AG09309 (cell line): ENCODE measurements at regions not wholly inside any gene's neighbourhood (a gene's known extent, or its start where the extent isn't known, plus 50 kb on each side); places are given as distances from the start of the nearest gene placed in this dataset.
"Not testable (repeated sequence)": the region's sequence is repeated elsewhere in the genome, so short reads cannot be mapped to it uniquely, and the experiment has no call there.

Source experiments
- DNase-seq: peaks from one replicate; pipeline ENCODE4 v3.0.0-alpha.2; 2010; ENCODE audit warnings: low read depth
- H3K4me3 ChIP-seq: 2 replicates; pipeline ENCODE4 v1.5.1; 2011; ENCODE audit warnings: mild to moderate bottlenecking, low read depth, low read length, moderate library complexity; ENCODE audit not compliant: control insufficient read depth
- CTCF ChIP-seq: IDR thresholded peaks from 2 replicates; pipeline ENCODE4 v1.5.1; 2011; ENCODE audit warnings: mild to moderate bottlenecking, low read depth, low read length, inconsistent platforms; ENCODE audit not compliant: insufficient read depth, control insufficient read depth; ENCODE audit errors: missing control alignments

GRCh38 chrX:6990552-6991193 is 156.8 kb upstream of the STS start:
- TF ChIP-seq CTCF, result no peak
- DNase-seq, result no peak
- no peak overlapping the region for H3K4me3 ChIP-seq

- no peak overlapping the region for H3K4me3 ChIP-seq
- no peak for DNase-seq
- TF ChIP-seq CTCF, result no peak
Measured at GRCh38 chrX:6989858-6990257, 157.7 kb upstream of the STS start.

- not testable (repeated sequence) for H3K4me3 ChIP-seq, DNase-seq
Measured at GRCh38 chrX:6988694-6989093, 158.8 kb upstream of the STS start.

GRCh38 chrX:6986915-6987314 is 160.6 kb upstream of the STS start:
- no peak for TF ChIP-seq CTCF
- DNase-seq, result no peak
- no peak overlapping the region for H3K4me3 ChIP-seq

- DNase-seq, result no peak
- TF ChIP-seq CTCF, result no peak
- no peak overlapping the region for H3K4me3 ChIP-seq
Measured at GRCh38 chrX:6985537-6985936, 162.0 kb upstream of the STS start.

- no peak for TF ChIP-seq CTCF
- no peak overlapping the region for H3K4me3 ChIP-seq
- no peak for DNase-seq
Measured at GRCh38 chrX:6983207-6983955, 164.1 kb upstream of the STS start.

GRCh38 chrX:6981718-6982406 is 165.7 kb upstream of the STS start:
- no peak for TF ChIP-seq CTCF
- no peak overlapping the region for H3K4me3 ChIP-seq
- DNase-seq, result no peak
